ENCODE measurements at regions not wholly inside any gene's neighbourhood (a gene's known extent, or its start where the extent isn't known, plus 50 kb on each side); places are given as distances from the start of the nearest gene placed in this dataset.
"Not testable (repeated sequence)": the region's sequence is repeated elsewhere in the genome, so short reads cannot be mapped to it uniquely, and the experiment has no call there.

GRCh38 chr14:46402001-46402690 lies 249.4 kb downstream of the RPL10L start:
- TF ChIP-seq, protein P1, sequence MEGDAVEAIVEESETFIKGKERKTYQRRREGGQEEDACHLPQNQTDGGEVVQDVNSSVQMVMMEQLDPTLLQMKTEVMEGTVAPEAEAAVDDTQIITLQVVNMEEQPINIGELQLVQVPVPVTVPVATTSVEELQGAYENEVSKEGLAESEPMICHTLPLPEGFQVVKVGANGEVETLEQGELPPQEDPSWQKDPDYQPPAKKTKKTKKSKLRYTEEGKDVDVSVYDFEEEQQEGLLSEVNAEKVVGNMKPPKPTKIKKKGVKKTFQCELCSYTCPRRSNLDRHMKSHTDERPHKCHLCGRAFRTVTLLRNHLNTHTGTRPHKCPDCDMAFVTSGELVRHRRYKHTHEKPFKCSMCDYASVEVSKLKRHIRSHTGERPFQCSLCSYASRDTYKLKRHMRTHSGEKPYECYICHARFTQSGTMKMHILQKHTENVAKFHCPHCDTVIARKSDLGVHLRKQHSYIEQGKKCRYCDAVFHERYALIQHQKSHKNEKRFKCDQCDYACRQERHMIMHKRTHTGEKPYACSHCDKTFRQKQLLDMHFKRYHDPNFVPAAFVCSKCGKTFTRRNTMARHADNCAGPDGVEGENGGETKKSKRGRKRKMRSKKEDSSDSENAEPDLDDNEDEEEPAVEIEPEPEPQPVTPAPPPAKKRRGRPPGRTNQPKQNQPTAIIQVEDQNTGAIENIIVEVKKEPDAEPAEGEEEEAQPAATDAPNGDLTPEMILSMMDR (IDR thresholded peaks at IDR 0.05) = not testable (repeated sequence)
- not testable (repeated sequence) for TF ChIP-seq POLR2A (IDR thresholded peaks at IDR 0.05)
